ENCODE measurements at regions not wholly inside any gene's neighbourhood (a gene's known extent, or its start where the extent isn't known, plus 50 kb on each side); places are given as distances from the start of the nearest gene placed in this dataset.
A peak's percentile ranks its signal among the peaks of the same experiment; 100 is the strongest.

DNA sequence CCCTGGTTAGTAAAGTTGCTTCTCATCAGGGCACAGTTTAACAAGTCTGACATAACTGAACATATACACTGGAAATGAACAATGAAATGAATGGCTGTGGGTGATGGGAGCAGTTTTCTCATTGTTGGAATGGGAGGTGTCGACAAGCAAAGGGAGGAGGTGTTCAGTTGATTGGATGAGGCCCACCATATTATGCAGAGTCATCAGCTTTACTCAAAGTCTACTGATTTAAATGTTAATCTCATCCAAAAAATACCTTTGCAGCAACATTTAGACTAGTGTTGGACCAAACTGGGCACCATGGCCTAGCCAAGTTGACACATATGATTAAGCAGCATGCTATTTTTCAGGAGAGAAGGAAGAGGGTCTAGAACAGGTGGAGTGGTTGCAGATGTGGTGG is 201.7 kb downstream of the RAMP3 start:
- H3K9me3 ChIP-seq (ENCODE audit: control insufficient read depth in 2 of 3, insufficient read depth in 1 of 3, low read length in 3 of 3) = peaks cover 0 to 13% (median 0%) of the 10 kb centered on the region in 3 donors
- no peak for FAIRE-seq
- intact Hi-C loops (cut with DNase I) = no loop called here

DNA sequence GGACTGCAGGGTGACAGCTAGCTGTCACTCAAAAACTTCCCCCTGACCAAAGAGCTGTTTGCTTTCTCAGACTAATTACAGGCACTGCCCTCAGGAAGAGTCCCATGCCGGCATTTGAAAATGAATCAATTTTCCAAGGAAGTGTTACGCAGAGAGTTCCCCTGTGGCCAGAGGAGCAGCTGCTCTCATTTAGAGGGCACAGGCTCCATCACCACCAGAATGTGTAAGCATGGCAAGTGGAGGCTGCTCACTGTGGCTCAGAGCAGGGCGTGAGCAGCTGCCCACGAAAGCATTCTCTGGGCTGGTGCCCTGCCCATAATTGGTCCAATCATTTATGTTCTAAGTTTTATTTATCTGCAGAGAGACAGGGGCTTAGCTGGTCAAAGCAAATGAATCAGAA is 202.2 kb downstream of the RAMP3 start:
- H3K4me3 ChIP-seq (ENCODE audit: low read length in 3 of 3) = no peak overlapping the region
- H3K27me3 ChIP-seq (ENCODE audit: control insufficient read depth, insufficient read depth, low read length) = no peaks in the 10 kb centered on the region
- intact Hi-C loops (cut with DNase I) = no loop called here
- no peaks in the 10 kb centered on the region for H3K4me1 ChIP-seq (ENCODE audit: control insufficient read depth in 2 of 3, insufficient read depth in 2 of 3, low read depth in 1 of 3, low read length in 3 of 3)
- DNase-seq = no peak
- H3K27ac ChIP-seq (ENCODE audit: low read depth in 2 of 2, low read length in 2 of 2) = no peak overlapping the region
- no peak for FAIRE-seq
- H3K9me3 ChIP-seq (ENCODE audit: control insufficient read depth in 2 of 3, insufficient read depth in 1 of 3, low read length in 3 of 3) = peaks cover 0 to 13% (median 0%) of the 10 kb centered on the region in 3 donors
- H3K9ac ChIP-seq (ENCODE audit: low read length in 3 of 3) = no peak overlapping the region
- TF ChIP-seq, protein P1, sequence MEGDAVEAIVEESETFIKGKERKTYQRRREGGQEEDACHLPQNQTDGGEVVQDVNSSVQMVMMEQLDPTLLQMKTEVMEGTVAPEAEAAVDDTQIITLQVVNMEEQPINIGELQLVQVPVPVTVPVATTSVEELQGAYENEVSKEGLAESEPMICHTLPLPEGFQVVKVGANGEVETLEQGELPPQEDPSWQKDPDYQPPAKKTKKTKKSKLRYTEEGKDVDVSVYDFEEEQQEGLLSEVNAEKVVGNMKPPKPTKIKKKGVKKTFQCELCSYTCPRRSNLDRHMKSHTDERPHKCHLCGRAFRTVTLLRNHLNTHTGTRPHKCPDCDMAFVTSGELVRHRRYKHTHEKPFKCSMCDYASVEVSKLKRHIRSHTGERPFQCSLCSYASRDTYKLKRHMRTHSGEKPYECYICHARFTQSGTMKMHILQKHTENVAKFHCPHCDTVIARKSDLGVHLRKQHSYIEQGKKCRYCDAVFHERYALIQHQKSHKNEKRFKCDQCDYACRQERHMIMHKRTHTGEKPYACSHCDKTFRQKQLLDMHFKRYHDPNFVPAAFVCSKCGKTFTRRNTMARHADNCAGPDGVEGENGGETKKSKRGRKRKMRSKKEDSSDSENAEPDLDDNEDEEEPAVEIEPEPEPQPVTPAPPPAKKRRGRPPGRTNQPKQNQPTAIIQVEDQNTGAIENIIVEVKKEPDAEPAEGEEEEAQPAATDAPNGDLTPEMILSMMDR (IDR thresholded peaks at IDR 0.05; ENCODE audit: borderline replicate concordance, extremely low read depth, insufficient read depth) = no peak
- no peaks in the 10 kb centered on the region for H3K36me3 ChIP-seq (ENCODE audit: control insufficient read depth in 2 of 3, insufficient read depth in 3 of 3, low read length in 3 of 3)

More for the DNA sequence above, 201.7 kb downstream of the RAMP3 start:
- H3K9ac ChIP-seq (ENCODE audit: low read length in 3 of 3) = no peak overlapping the region
- no peaks in the 10 kb centered on the region for H3K27me3 ChIP-seq (ENCODE audit: control insufficient read depth, insufficient read depth, low read length)
- no peaks in the 10 kb centered on the region for H3K36me3 ChIP-seq (ENCODE audit: control insufficient read depth in 2 of 3, insufficient read depth in 3 of 3, low read length in 3 of 3)
- H3K27ac ChIP-seq (ENCODE audit: low read depth in 2 of 2, low read length in 2 of 2) = no peak overlapping the region
- H3K4me1 ChIP-seq (ENCODE audit: control insufficient read depth in 2 of 3, insufficient read depth in 2 of 3, low read depth in 1 of 3, low read length in 3 of 3) = no peaks in the 10 kb centered on the region
- H3K4me3 ChIP-seq (ENCODE audit: low read length in 3 of 3) = no peak overlapping the region
- TF ChIP-seq, protein P1 (IDR thresholded peaks at IDR 0.05; ENCODE audit: borderline replicate concordance, extremely low read depth, insufficient read depth) = no peak
- DNase-seq = no peak

GRCh38 chr7:45363669-45364068 is 206.1 kb downstream of the RAMP3 start:
- H3K27me3 ChIP-seq (ENCODE audit: control insufficient read depth, insufficient read depth, low read length) = no peaks in the 10 kb centered on the region
- H3K4me3 ChIP-seq (ENCODE audit: low read length in 3 of 3) = no peak overlapping the region
- FAIRE-seq (no peak), DNase-seq (peak in 2 of 5 donors; percentile 7 to 21)
- TF ChIP-seq, protein P1 (IDR thresholded peaks at IDR 0.05; ENCODE audit: borderline replicate concordance, extremely low read depth, insufficient read depth) = no peak
- intact Hi-C loops (cut with DNase I) = no loop called here
- no peak overlapping the region for H3K27ac ChIP-seq (ENCODE audit: low read depth in 2 of 2, low read length in 2 of 2)
- H3K4me1 ChIP-seq (ENCODE audit: control insufficient read depth in 2 of 3, insufficient read depth in 2 of 3, low read depth in 1 of 3, low read length in 3 of 3) = no peaks in the 10 kb centered on the region
- H3K36me3 ChIP-seq (ENCODE audit: control insufficient read depth in 2 of 3, insufficient read depth in 3 of 3, low read length in 3 of 3) = no peaks in the 10 kb centered on the region
- H3K9me3 ChIP-seq (ENCODE audit: control insufficient read depth in 2 of 3, insufficient read depth in 1 of 3, low read length in 3 of 3) = peaks cover 0 to 8% (median 0%) of the 10 kb centered on the region in 3 donors
- no peak overlapping the region for H3K9ac ChIP-seq (ENCODE audit: low read length in 3 of 3)

GRCh38 chr7:45365341-45365740 is 207.8 kb downstream of the RAMP3 start:
- peaks cover 0 to 4% (median 0%) of the 10 kb centered on the region in 3 donors for H3K9me3 ChIP-seq (ENCODE audit: control insufficient read depth in 2 of 3, insufficient read depth in 1 of 3, low read length in 3 of 3)
- H3K27ac ChIP-seq (ENCODE audit: low read depth in 2 of 2, low read length in 2 of 2) = no peak overlapping the region
- TF ChIP-seq, protein P1 (IDR thresholded peaks at IDR 0.05; ENCODE audit: borderline replicate concordance, extremely low read depth, insufficient read depth) = no peak
- no peaks in the 10 kb centered on the region for H3K27me3 ChIP-seq (ENCODE audit: control insufficient read depth, insufficient read depth, low read length)
- DNase-seq = no peak
- no peak for FAIRE-seq
- H3K4me1 ChIP-seq (ENCODE audit: control insufficient read depth in 2 of 3, insufficient read depth in 2 of 3, low read depth in 1 of 3, low read length in 3 of 3) = no peaks in the 10 kb centered on the region
- no peak overlapping the region for H3K9ac ChIP-seq (ENCODE audit: low read length in 3 of 3)
- no peak overlapping the region for H3K4me3 ChIP-seq (ENCODE audit: low read length in 3 of 3)
- no peaks in the 10 kb centered on the region for H3K36me3 ChIP-seq (ENCODE audit: control insufficient read depth in 2 of 3, insufficient read depth in 3 of 3, low read length in 3 of 3)
- intact Hi-C loops (cut with DNase I) = no loop called here

Measured in kidney (tissue), 13 donors.